GM12865 (cell line): ENCODE measurements at regions not wholly inside any gene's neighbourhood (a gene's known extent, or its start where the extent isn't known, plus 50 kb on each side); places are given as distances from the start of the nearest gene placed in this dataset.

ENCODE experiments used
- DNase-seq: peaks from one replicate; pipeline ENCODE4 v3.0.0; 2010; ENCODE audit warnings: low read depth
- H3K4me3 ChIP-seq: 2 replicates; pipeline ENCODE4 v1.5.1; 2011; ENCODE audit warnings: mild to moderate bottlenecking, low read depth, low read length, control low read depth
- CTCF ChIP-seq: IDR thresholded peaks from 2 replicates; pipeline ENCODE4 v1.5.1; 2011; ENCODE audit warnings: low read length, control low read depth, low read depth, inconsistent platforms; ENCODE audit not compliant: insufficient read depth; ENCODE audit errors: missing control alignments

- no peak for DNase-seq
- H3K4me3 ChIP-seq: no peak overlapping the region
- TF ChIP-seq CTCF: no peak
Measured at GRCh38 chr5:162870966-162871365, 566.4 kb upstream of the CCNG1 start.

GRCh38 chr5:162882629-162883028, 554.8 kb upstream of the CCNG1 start:
- no peak for TF ChIP-seq CTCF
- H3K4me3 ChIP-seq: no peak overlapping the region
- no peak for DNase-seq

- no peak overlapping the region for H3K4me3 ChIP-seq
- TF ChIP-seq CTCF: no peak
- peak; percentile 13 for DNase-seq
Measured at GRCh38 chr5:162886717-162887116, 550.7 kb upstream of the CCNG1 start.

- H3K4me3 ChIP-seq: no peak overlapping the region
- no peak for TF ChIP-seq CTCF
- no peak for DNase-seq
Measured at GRCh38 chr5:162888268-162888667, 549.1 kb upstream of the CCNG1 start.

- H3K4me3 ChIP-seq: no peak overlapping the region
- TF ChIP-seq CTCF: no peak
- no peak for DNase-seq
Measured at GRCh38 chr5:162911873-162912272, 525.5 kb upstream of the CCNG1 start.

GRCh38 chr5:162916368-162916767, 521.0 kb upstream of the CCNG1 start:
- DNase-seq: no peak
- no peak overlapping the region for H3K4me3 ChIP-seq
- no peak for TF ChIP-seq CTCF

GRCh38 chr5:162929104-162929503, 508.3 kb upstream of the CCNG1 start:
- DNase-seq: no peak
- no peak for TF ChIP-seq CTCF
- H3K4me3 ChIP-seq: no peak overlapping the region
